IMR-90 (cell line): ENCODE measurements at regions not wholly inside any gene's neighbourhood (a gene's known extent, or its start where the extent isn't known, plus 50 kb on each side); places are given as distances from the start of the nearest gene placed in this dataset.

Experiments
- ATAC-seq: fragments of 200-7000 bp; cut with Tn5 transposase; 2 replicates; pipeline ENCODE4 v1.9.1; 2020; ENCODE audit warnings: low read depth, mild to moderate bottlenecking, moderate library complexity
- BruUV-seq: library from RNA; stranded (reverse); fragments of 400-500 nt; replicated peaks from 2 replicates; lab custom pipeline; 2021; lab: Mats Ljungman, UMichigan
- CTCF ChIA-PET: fragments of 300-600 bp; formaldehyde crosslinking; extraction: SDS; loops from one replicate; lab custom pipeline; 2021; ENCODE audit warnings: antibody characterized with exemption; lab: Yijun Ruan, JAX
- POLR2A ChIA-PET: fragments of 300-600 bp; sonication (Branson Sonifier 250); formaldehyde crosslinking; loops from one replicate; lab custom pipeline; 2022; ENCODE audit warnings: antibody characterized with exemption; ENCODE audit not compliant: unreplicated experiment; lab: Charles Lee
- DNase-seq: peaks from one replicate; pipeline ENCODE4 v3.0.0; 2013
- H2AFZ ChIP-seq: replicated peaks from 2 replicates; pipeline ENCODE3; 2013; ENCODE audit warnings: low read length, mild to moderate bottlenecking; ENCODE audit not compliant: poor library complexity
- H2AK5ac ChIP-seq: 2 replicates; pipeline ENCODE4 v1.6.1; 2013; ENCODE audit warnings: low read depth, low read length, inconsistent platforms
- H2AK9ac ChIP-seq: replicated peaks from 2 replicates; pipeline ENCODE3; 2013; ENCODE audit warnings: mild to moderate bottlenecking, low read depth, low read length, moderate library complexity; ENCODE audit not compliant: poor library complexity
- H2BK120ac ChIP-seq: 2 replicates; pipeline ENCODE4 v1.6.1; 2013; ENCODE audit warnings: low read depth, low read length, inconsistent platforms
- H2BK15ac ChIP-seq: 3 replicates; pipeline ENCODE4 v1.6.1; 2013; ENCODE audit warnings: low read depth, low read length, inconsistent platforms
- H2BK20ac ChIP-seq: 2 replicates; pipeline ENCODE4 v1.6.1; 2013; ENCODE audit warnings: low read depth, mild to moderate bottlenecking, inconsistent platforms, low read length, moderate library complexity
- H2BK5ac ChIP-seq: 2 replicates; pipeline ENCODE4 v1.6.1; 2013; ENCODE audit warnings: mild to moderate bottlenecking, low read depth, low read length, inconsistent platforms; ENCODE audit not compliant: poor library complexity, severe bottlenecking
- H3K14ac ChIP-seq: replicated peaks from 2 replicates; pipeline ENCODE4 v1.6.1; 2013; ENCODE audit warnings: low read depth, low read length, inconsistent platforms
- H3K18ac ChIP-seq: 2 replicates; pipeline ENCODE4 v1.6.1; 2013; ENCODE audit warnings: low read depth, low read length, control low read depth
- H3K23ac ChIP-seq: 2 replicates; pipeline ENCODE4 v1.6.1; 2013; ENCODE audit warnings: low read depth, low read length, inconsistent platforms
- H3K27ac ChIP-seq: 2 replicates; pipeline ENCODE4 v1.5.1; 2013; ENCODE audit warnings: mild to moderate bottlenecking, control low read depth, low read length; ENCODE audit not compliant: insufficient read depth
- H3K27me3 ChIP-seq: 2 replicates; pipeline ENCODE4 v1.6.1; 2013; ENCODE audit warnings: low read length; ENCODE audit not compliant: control insufficient read depth, insufficient read depth
- H3K36me3 ChIP-seq: 2 replicates; pipeline ENCODE4 v1.6.1; 2013; ENCODE audit warnings: low read length, mixed read lengths; ENCODE audit not compliant: control insufficient read depth, insufficient read depth
- H3K4ac ChIP-seq: 2 replicates; pipeline ENCODE4 v1.6.1; 2013; ENCODE audit warnings: low read depth, low read length, inconsistent platforms
- H3K4me1 ChIP-seq: 2 replicates; pipeline ENCODE4 v1.6.1; 2013; ENCODE audit warnings: low read length, mixed read lengths; ENCODE audit not compliant: control insufficient read depth, insufficient read depth
- H3K4me2 ChIP-seq: 2 replicates; pipeline ENCODE4 v1.6.1; 2013; ENCODE audit warnings: low read depth, mild to moderate bottlenecking, control low read depth, low read length, moderate library complexity
- H3K4me3 ChIP-seq: 2 replicates; pipeline ENCODE4 v1.5.1; 2013; ENCODE audit warnings: low read depth, mild to moderate bottlenecking, control low read depth, low read length, moderate library complexity; ENCODE audit not compliant: insufficient read depth
- H3K56ac ChIP-seq: 2 replicates; pipeline ENCODE4 v1.6.1; 2013; ENCODE audit warnings: low read length, inconsistent platforms; ENCODE audit not compliant: insufficient read depth; ENCODE audit errors: extremely low read depth
- H3K79me1 ChIP-seq, 2 experiments: 2 replicates each; pipeline ENCODE4 v1.6.1; 2013; ENCODE audit warnings: low read length in 2 of 2, inconsistent platforms in 1 of 2, low read depth in 1 of 2
- H3K9ac ChIP-seq: 2 replicates; pipeline ENCODE4 v1.6.1; 2013; ENCODE audit warnings: low read depth, low read length, control low read depth
- H3K9me1 ChIP-seq: 2 replicates; pipeline ENCODE4 v1.6.1; 2013; ENCODE audit warnings: low read length, inconsistent platforms; ENCODE audit not compliant: insufficient read depth
- H3K9me3 ChIP-seq: 2 replicates; pipeline ENCODE4 v1.6.1; 2013; ENCODE audit warnings: low read length; ENCODE audit not compliant: control insufficient read depth, insufficient read depth
- H4K20me1 ChIP-seq: 2 replicates; pipeline ENCODE4 v1.6.1; 2013; ENCODE audit warnings: low read length, inconsistent platforms; ENCODE audit not compliant: insufficient read depth
- H4K5ac ChIP-seq: 2 replicates; pipeline ENCODE4 v1.6.1; 2013; ENCODE audit warnings: mild to moderate bottlenecking, low read depth, low read length, control low read depth
- H4K8ac ChIP-seq, 2 experiments: 2 replicates each; pipeline ENCODE4 v1.6.1; 2013; ENCODE audit warnings: low read depth in 2 of 2, low read length in 2 of 2, control low read depth in 1 of 2, inconsistent platforms in 1 of 2
- H4K91ac ChIP-seq: 2 replicates; pipeline ENCODE4 v1.6.1; 2013; ENCODE audit warnings: low read depth, low read length, inconsistent platforms; ENCODE audit not compliant: insufficient read depth
- BHLHE40 ChIP-seq: fragments of 150-350 bp; IDR thresholded peaks from 2 replicates; pipeline ENCODE4 v1.6.1; 2016; ENCODE audit warnings: mild to moderate bottlenecking, low read depth, low read length
- CEBPB ChIP-seq: IDR thresholded peaks from 2 replicates; pipeline ENCODE4 v1.6.1; 2012; ENCODE audit warnings: low read depth, low read length, improper control_type of control experiment
- CHD1 ChIP-seq: IDR thresholded peaks from 2 replicates; pipeline ENCODE4 v1.6.1; 2012; ENCODE audit warnings: low read depth, low read length, improper control_type of control experiment
- CTCF ChIP-seq: conservative IDR thresholded peaks from 2 replicates; pipeline ENCODE4 v1.5.1; 2012; ENCODE audit warnings: mild to moderate bottlenecking, low read depth, low read length, improper control_type of control experiment
- ELK1 ChIP-seq: fragments of 150-350 bp; IDR thresholded peaks from 2 replicates; pipeline ENCODE4 v1.6.1; 2016; ENCODE audit warnings: low read depth, mild to moderate bottlenecking, low read length, moderate library complexity, borderline replicate concordance
- FOS ChIP-seq: fragments of 150-350 bp; IDR thresholded peaks from 2 replicates; pipeline ENCODE4 v1.6.1; 2016; ENCODE audit warnings: low read depth, low read length
- MAFK ChIP-seq: IDR thresholded peaks from 2 replicates; pipeline ENCODE4 v1.6.1; 2012; ENCODE audit warnings: low read depth, low read length, improper control_type of control experiment
- MAZ ChIP-seq: IDR thresholded peaks from 2 replicates; pipeline ENCODE4 v1.6.1; 2012; ENCODE audit warnings: low read depth, mild to moderate bottlenecking, low read length, improper control_type of control experiment, moderate library complexity, borderline replicate concordance
- MXI1 ChIP-seq: IDR thresholded peaks from 2 replicates; pipeline ENCODE4 v1.6.1; 2012; ENCODE audit warnings: low read depth, mild to moderate bottlenecking, low read length, moderate library complexity, borderline replicate concordance
- NFE2L2 ChIP-seq: fragments of 150-350 bp; IDR thresholded peaks from 2 replicates; pipeline ENCODE4 v1.6.1; 2016; ENCODE audit warnings: low read depth, mild to moderate bottlenecking, low read length
- POLR2A ChIP-seq: IDR thresholded peaks from 2 replicates; pipeline ENCODE4 v1.6.1; 2012; ENCODE audit warnings: mild to moderate bottlenecking, low read depth, low read length
- RAD21 ChIP-seq: IDR thresholded peaks from 2 replicates; pipeline ENCODE4 v1.6.1; 2012; ENCODE audit warnings: low read length, improper control_type of control experiment
- RCOR1 ChIP-seq: IDR thresholded peaks from 2 replicates; pipeline ENCODE4 v1.6.1; 2012; ENCODE audit warnings: mild to moderate bottlenecking, low read length, improper control_type of control experiment; ENCODE audit not compliant: insufficient replicate concordance
- RFX5 ChIP-seq: IDR thresholded peaks from 2 replicates; pipeline ENCODE4 v1.8.0; 2012; ENCODE audit warnings: low read depth, mild to moderate bottlenecking, low read length, moderate library complexity
- SMC3 ChIP-seq: fragments of 150-350 bp; IDR thresholded peaks from 2 replicates; pipeline ENCODE4 v1.6.1; 2016; ENCODE audit warnings: low read depth, mild to moderate bottlenecking, antibody characterized with exemption, low read length, moderate library complexity
- USF2 ChIP-seq: fragments of 150-350 bp; IDR thresholded peaks from 2 replicates; pipeline ENCODE4 v1.6.1; 2017; ENCODE audit warnings: mild to moderate bottlenecking, antibody characterized with exemption, low read length, low read depth
- WGBS, 2 experiments: methylation state at CpG; one replicate each; pipeline versions ENCODE4 v1.1.5 to v1.1.7; 2013; ENCODE audit warnings: missing lambda C conversion rate in 2 of 2; ENCODE audit not compliant: insufficient read length in 1 of 2; ENCODE audit errors: extremely low coverage in 2 of 2; 5-methylcytosine and 5-hydroxymethylcytosine counted together
- dilution Hi-C: fragments of 300-500 bp; cut with HindIII; formaldehyde crosslinking; loops from one replicate; pipeline ENCODE4 v1.14.3; 2018; ENCODE audit warnings: low sequenced_read_pairs; ENCODE audit not compliant: unreplicated experiment
- in situ Hi-C: fragments of 300-500 bp; cut with MboI; formaldehyde crosslinking; loops from 3 replicates; pipeline ENCODE4 v1.14.3; 2019; ENCODE audit warnings: low sequenced_read_pairs, inconsistent platforms, mixed read lengths
- intact Hi-C: fragments of 100-400 bp; cut with micrococcal nuclease; formaldehyde crosslinking; loops from 2 replicates; pipeline ENCODE4 v1.10.0; 2022

- dilution Hi-C loops: no loop called here
- Histone ChIP-seq H2AK9ac (no peak overlapping the region), H3K4me3 (no peak overlapping the region), H3K4me2 (no peak overlapping the region), H3K36me3 (no peaks in the 10 kb centered on the region), H4K20me1 (no peaks in the 10 kb centered on the region), H2BK120ac (no peak overlapping the region), H2BK20ac (no peak overlapping the region), H3K79me1 (no peaks in the 10 kb centered on the region), H3K23ac (no peak overlapping the region), H3K4me1 (no peaks in the 10 kb centered on the region), H3K9me3 (no peaks in the 10 kb centered on the region), H3K9ac (no peak overlapping the region), H2BK5ac (no peak overlapping the region), H3K56ac (no peak overlapping the region), H2BK15ac (no peak overlapping the region), H3K18ac (no peak overlapping the region), H3K27me3 (no peaks in the 10 kb centered on the region), H3K27ac (no peak overlapping the region), H4K91ac (no peak overlapping the region), H2AK5ac (no peak overlapping the region), H3K4ac (no peak overlapping the region), H4K5ac (no peak overlapping the region), H3K9me1 (no peaks in the 10 kb centered on the region), H2AFZ (no peak overlapping the region), H4K8ac (no peak overlapping the region), H3K14ac (no peak overlapping the region)
- in situ Hi-C loops: no loop called here
- no CpG with 5 or more reads among the region's 3 CpGs for WGBS, 2 experiments
- intact Hi-C loops: no loop called here
- DNase-seq: no peak
- CTCF ChIA-PET: no interaction called here
- POLR2A ChIA-PET: no interaction called here
- TF ChIP-seq CHD1: no peak
- no peak for TF ChIP-seq POLR2A
- TF ChIP-seq CEBPB: no peak
- TF ChIP-seq MAZ: no peak
- TF ChIP-seq NFE2L2: no peak
- TF ChIP-seq SMC3: no peak
- no peak for TF ChIP-seq BHLHE40
- no peak for TF ChIP-seq RCOR1
- TF ChIP-seq ELK1: no peak
- no peak for TF ChIP-seq USF2
- TF ChIP-seq CTCF: no peak
- TF ChIP-seq MXI1: no peak
- TF ChIP-seq FOS: no peak
- TF ChIP-seq RFX5: no peak
- no peak for TF ChIP-seq RAD21
- no peak for TF ChIP-seq MAFK
- no peak for ATAC-seq
- no TSS peak for BruUV-seq
Measured at GRCh38 chrX:122504026-122504425, 680.1 kb upstream of the GRIA3 start.
